ENCODE measurements at regions not wholly inside any gene's neighbourhood (a gene's known extent, or its start where the extent isn't known, plus 50 kb on each side); places are given as distances from the start of the nearest gene placed in this dataset.
A peak's percentile ranks its signal among the peaks of the same experiment; 100 is the strongest.

- Mint-ChIP-seq H3K4me1 (peaks cover 54% of the 10 kb centered on the region), H3K4me3 (peak overlapping the region; percentile 19), H3K27ac (peak overlapping the region; percentile 97), H3K36me3 (ENCODE audit: low read depth) (peaks cover 24% of the 10 kb centered on the region), H3K27me3 (no peaks in the 10 kb centered on the region)
- ATAC-seq = no peak
- H3K9me3 ChIP-seq (ENCODE audit: control insufficient read depth, low read length, poor library complexity, severe bottlenecking) = no peaks in the 10 kb centered on the region
- DNase-seq = no peak
These were observed 143.4 kb upstream of the KLF14 start for GRCh38 chr7:130877236-130877990.

GRCh38 chr7:130877991-130878305 is 143.9 kb upstream of the KLF14 start:
- Mint-ChIP-seq H3K36me3 (ENCODE audit: low read depth) (peaks cover 21% of the 10 kb centered on the region), H3K27ac (peak overlapping the region; percentile 97), H3K4me1 (peaks cover 53% of the 10 kb centered on the region), H3K27me3 (no peaks in the 10 kb centered on the region), H3K4me3 (no peak overlapping the region)
- DNase-seq (no peak), ATAC-seq (no peak)
- H3K9me3 ChIP-seq (ENCODE audit: control insufficient read depth, low read length, poor library complexity, severe bottlenecking) = no peaks in the 10 kb centered on the region

- Mint-ChIP-seq H3K36me3 (ENCODE audit: low read depth) (peaks cover 19% of the 10 kb centered on the region), H3K27ac (peak overlapping the region; percentile 97), H3K4me3 (peak overlapping the region; percentile 76), H3K27me3 (no peaks in the 10 kb centered on the region), H3K4me1 (peaks cover 47% of the 10 kb centered on the region)
- H3K9me3 ChIP-seq (ENCODE audit: control insufficient read depth, low read length, poor library complexity, severe bottlenecking) = no peaks in the 10 kb centered on the region
- DNase-seq (no peak), ATAC-seq (no peak)
These were observed 144.8 kb upstream of the KLF14 start for GRCh38 chr7:130878785-130879184.

- no peaks in the 10 kb centered on the region for H3K9me3 ChIP-seq (ENCODE audit: control insufficient read depth, low read length, poor library complexity, severe bottlenecking)
- Mint-ChIP-seq H3K27ac (peak overlapping the region; percentile 97), H3K4me1 (peaks cover 45% of the 10 kb centered on the region), H3K4me3 (peak overlapping the region; percentile 76), H3K36me3 (ENCODE audit: low read depth) (peaks cover 17% of the 10 kb centered on the region), H3K27me3 (no peaks in the 10 kb centered on the region)
- DNase-seq = no peak
- no peak for ATAC-seq
These were observed 145.2 kb upstream of the KLF14 start for GRCh38 chr7:130879191-130879590.

GRCh38 chr7:130880668-130881067 is 146.7 kb upstream of the KLF14 start:
- DNase-seq (no peak), ATAC-seq (no peak)
- peaks cover 43% of the 10 kb centered on the region for H3K4me1 Mint-ChIP-seq
- H3K9me3 ChIP-seq (ENCODE audit: control insufficient read depth, low read length, poor library complexity, severe bottlenecking) = no peaks in the 10 kb centered on the region
- peak overlapping the region; percentile 97 for H3K27ac Mint-ChIP-seq
- peaks cover 14% of the 10 kb centered on the region for H3K36me3 Mint-ChIP-seq (ENCODE audit: low read depth)
- peak overlapping the region; percentile 39 for H3K4me3 Mint-ChIP-seq
- no peaks in the 10 kb centered on the region for H3K27me3 Mint-ChIP-seq

GRCh38 chr7:130881091-130881798 is 147.2 kb upstream of the KLF14 start:
- DNase-seq = no peak
- Mint-ChIP-seq H3K27me3 (no peaks in the 10 kb centered on the region), H3K36me3 (ENCODE audit: low read depth) (peaks cover 14% of the 10 kb centered on the region), H3K4me1 (peaks cover 43% of the 10 kb centered on the region), H3K27ac (peak overlapping the region; percentile 97), H3K4me3 (peak overlapping the region; percentile 67)
- no peaks in the 10 kb centered on the region for H3K9me3 ChIP-seq (ENCODE audit: control insufficient read depth, low read length, poor library complexity, severe bottlenecking)
- no peak for ATAC-seq

- DNase-seq (no peak), ATAC-seq (no peak)
- H3K9me3 ChIP-seq (ENCODE audit: control insufficient read depth, low read length, poor library complexity, severe bottlenecking) = no peaks in the 10 kb centered on the region
- peak overlapping the region; percentile 97 for H3K27ac Mint-ChIP-seq
- peaks cover 41% of the 10 kb centered on the region for H3K4me1 Mint-ChIP-seq
- H3K27me3 Mint-ChIP-seq = no peaks in the 10 kb centered on the region
- peak overlapping the region; percentile 67 for H3K4me3 Mint-ChIP-seq
- H3K36me3 Mint-ChIP-seq (ENCODE audit: low read depth) = peaks cover 14% of the 10 kb centered on the region
These were observed 147.8 kb upstream of the KLF14 start for GRCh38 chr7:130881799-130882141.

GRCh38 chr7:130882396-130882795 is 148.4 kb upstream of the KLF14 start:
- DNase-seq (no peak), ATAC-seq (no peak)
- H3K36me3 Mint-ChIP-seq (ENCODE audit: low read depth) = peaks cover 14% of the 10 kb centered on the region
- H3K4me3 Mint-ChIP-seq = peak overlapping the region; percentile 3
- no peaks in the 10 kb centered on the region for H3K27me3 Mint-ChIP-seq
- H3K4me1 Mint-ChIP-seq = peaks cover 43% of the 10 kb centered on the region
- H3K9me3 ChIP-seq (ENCODE audit: control insufficient read depth, low read length, poor library complexity, severe bottlenecking) = no peaks in the 10 kb centered on the region
- H3K27ac Mint-ChIP-seq = peak overlapping the region; percentile 97

- no peaks in the 10 kb centered on the region for H3K9me3 ChIP-seq (ENCODE audit: control insufficient read depth, low read length, poor library complexity, severe bottlenecking)
- Mint-ChIP-seq H3K4me3 (no peak overlapping the region), H3K4me1 (peaks cover 45% of the 10 kb centered on the region), H3K27me3 (no peaks in the 10 kb centered on the region), H3K27ac (peak overlapping the region; percentile 97), H3K36me3 (ENCODE audit: low read depth) (peaks cover 10% of the 10 kb centered on the region)
- ATAC-seq = no peak
- no peak for DNase-seq
These were observed 149.9 kb upstream of the KLF14 start for GRCh38 chr7:130883928-130884327.

GRCh38 chr7:130884437-130885417 is 150.7 kb upstream of the KLF14 start:
- Mint-ChIP-seq H3K36me3 (ENCODE audit: low read depth) (peaks cover 8% of the 10 kb centered on the region), H3K27me3 (no peaks in the 10 kb centered on the region), H3K27ac (peak overlapping the region; percentile 93), H3K4me1 (peaks cover 42% of the 10 kb centered on the region), H3K4me3 (peak overlapping the region; percentile 80)
- no peaks in the 10 kb centered on the region for H3K9me3 ChIP-seq (ENCODE audit: control insufficient read depth, low read length, poor library complexity, severe bottlenecking)
- ATAC-seq (peak; percentile 31), DNase-seq (no peak)

- DNase-seq (no peak), ATAC-seq (no peak)
- Mint-ChIP-seq H3K4me3 (peak overlapping the region; percentile 9), H3K27ac (peak overlapping the region; percentile 93), H3K4me1 (peaks cover 47% of the 10 kb centered on the region), H3K27me3 (no peaks in the 10 kb centered on the region), H3K36me3 (ENCODE audit: low read depth) (peaks cover 5% of the 10 kb centered on the region)
- no peaks in the 10 kb centered on the region for H3K9me3 ChIP-seq (ENCODE audit: control insufficient read depth, low read length, poor library complexity, severe bottlenecking)
These were observed 152.6 kb upstream of the KLF14 start for GRCh38 chr7:130886438-130887135.

GRCh38 chr7:130887182-130887956 is 153.4 kb upstream of the KLF14 start:
- peak overlapping the region; percentile 93 for H3K27ac Mint-ChIP-seq
- no peak for DNase-seq
- peak overlapping the region; percentile 81 for H3K4me3 Mint-ChIP-seq
- H3K4me1 Mint-ChIP-seq = peaks cover 44% of the 10 kb centered on the region
- no peaks in the 10 kb centered on the region for H3K9me3 ChIP-seq (ENCODE audit: control insufficient read depth, low read length, poor library complexity, severe bottlenecking)
- ATAC-seq = no peak
- H3K27me3 Mint-ChIP-seq = no peaks in the 10 kb centered on the region
- H3K36me3 Mint-ChIP-seq (ENCODE audit: low read depth) = peaks cover 2% of the 10 kb centered on the region
